ENCODE measurements at regions not wholly inside any gene's neighbourhood (a gene's known extent, or its start where the extent isn't known, plus 50 kb on each side); places are given as distances from the start of the nearest gene placed in this dataset.

- H3K4me1 ChIP-seq (ENCODE audit: control insufficient read depth, insufficient read depth, low read length), result no peaks in the 10 kb centered on the region
- H3K4me3 ChIP-seq (ENCODE audit: low read depth in 2 of 2, low read length in 2 of 2), result no peak overlapping the region
- no peaks in the 10 kb centered on the region for H3K9me3 ChIP-seq (ENCODE audit: control insufficient read depth, insufficient read depth, low read depth, low read length)
- no peak overlapping the region for H3K27ac ChIP-seq (ENCODE audit: low read length)
- no TSS peak for BruUV-seq (replicated peaks)
- intact Hi-C loops (cut with micrococcal nuclease; ENCODE audit: unreplicated experiment) (no loop called here), in situ Hi-C loops (cut with HindIII; ENCODE audit: low pct_unique_long_range_greater_than_20kb, low sequenced_read_pairs) (no loop called here)
- ATAC-seq (no peak), DNase-seq (ENCODE audit: low read depth, low spot score) (no peak)
- ChIA-PET CTCF (no interaction called here), POLR2A (no interaction called here)
- no peaks in the 10 kb centered on the region for H3K27me3 ChIP-seq (ENCODE audit: control insufficient read depth, insufficient read depth, low read length)
- no peaks in the 10 kb centered on the region for H3K36me3 ChIP-seq (ENCODE audit: control insufficient read depth, insufficient read depth, low read length)
- TF ChIP-seq SIN3A (IDR thresholded peaks at IDR 0.05; ENCODE audit: borderline replicate concordance, insufficient read depth, low read depth, low read length), result no peak
- TF ChIP-seq CTCF (IDR thresholded peaks at IDR 0.05), result no peak
Observed at GRCh38 chr21:18069875-18070274, 174.8 kb upstream of the CHODL start.

GRCh38 chr21:18060402-18060801 is 184.2 kb upstream of the CHODL start:
- TF ChIP-seq TCF7L2 (IDR thresholded peaks at IDR 0.05; ENCODE audit: low read depth, low read length) (no peak), SIN3A (IDR thresholded peaks at IDR 0.05; ENCODE audit: borderline replicate concordance, insufficient read depth, low read depth, low read length) (no peak), CTCF (IDR thresholded peaks at IDR 0.05) (no peak), POLR2AphosphoS5 (IDR thresholded peaks at IDR 0.05; ENCODE audit: low read depth, low read length) (no peak), REST (IDR thresholded peaks at IDR 0.05; ENCODE audit: insufficient read depth in 1 of 2, low read depth in 2 of 2, low read length in 1 of 2) (no peak)
- ChIA-PET POLR2A (no interaction called here), CTCF (no interaction called here)
- Histone ChIP-seq H3K36me3 (ENCODE audit: control insufficient read depth, insufficient read depth, low read length) (no peaks in the 10 kb centered on the region), H3K27ac (ENCODE audit: low read length) (no peak overlapping the region), H3K4me1 (ENCODE audit: control insufficient read depth, insufficient read depth, low read length) (no peaks in the 10 kb centered on the region), H3K9me3 (ENCODE audit: control insufficient read depth, insufficient read depth, low read depth, low read length) (no peaks in the 10 kb centered on the region), H3K4me3 (ENCODE audit: low read depth in 2 of 2, low read length in 2 of 2) (no peak overlapping the region), H3K27me3 (ENCODE audit: control insufficient read depth, insufficient read depth, low read length) (no peaks in the 10 kb centered on the region)
- intact Hi-C loops (cut with micrococcal nuclease; ENCODE audit: unreplicated experiment) (no loop called here), in situ Hi-C loops (cut with HindIII; ENCODE audit: low pct_unique_long_range_greater_than_20kb, low sequenced_read_pairs) (no loop called here)
- DNase-seq (ENCODE audit: low read depth, low spot score) (no peak), ATAC-seq (no peak)
- no TSS peak for BruUV-seq (replicated peaks)
